ENCODE measurements at regions not wholly inside any gene's neighbourhood (a gene's known extent, or its start where the extent isn't known, plus 50 kb on each side); places are given as distances from the start of the nearest gene placed in this dataset.

DNA sequence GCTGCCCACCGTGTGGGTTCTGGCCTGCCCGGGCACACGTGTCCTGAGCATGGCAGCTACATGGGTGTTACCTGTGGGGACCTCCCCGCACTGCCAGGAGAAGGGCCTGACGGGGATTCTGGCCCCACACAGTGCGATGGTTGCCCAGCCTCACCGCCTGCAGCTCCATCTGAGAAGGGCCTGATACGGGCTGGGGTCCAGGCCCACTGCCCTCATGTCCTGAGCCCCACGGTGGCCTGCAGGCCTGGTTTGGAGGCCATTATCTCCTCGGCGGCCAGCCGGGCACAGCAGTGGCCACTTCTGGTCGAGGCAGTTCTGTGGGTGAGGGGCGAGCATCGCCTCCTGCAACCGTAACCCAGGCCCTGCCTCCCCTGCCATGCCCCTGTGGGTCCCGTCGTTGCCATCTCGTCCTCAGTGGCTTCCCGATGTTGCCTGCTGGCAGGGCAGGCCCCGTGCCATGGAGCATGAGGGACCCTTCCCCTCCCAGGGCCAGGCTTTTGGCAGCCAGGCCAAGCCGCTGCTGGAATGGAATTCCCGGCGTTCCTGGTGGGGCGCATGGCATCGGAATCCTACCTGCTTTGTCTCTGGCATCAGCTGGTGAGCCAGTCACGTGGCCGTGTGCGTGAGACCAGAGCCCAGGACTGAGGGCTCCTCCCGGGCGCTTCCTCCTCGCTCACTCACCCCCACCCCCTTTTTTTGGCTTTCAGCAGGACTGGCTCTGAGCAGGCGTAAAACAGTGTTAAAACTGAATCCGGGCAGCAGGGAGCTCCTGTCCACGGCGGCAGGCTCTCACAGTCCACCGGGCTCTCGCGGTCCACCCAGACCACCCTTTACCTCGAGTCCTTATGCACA lies 71.9 kb upstream of the PPARA start:
- DNase-seq (ENCODE audit: low spot score): no peak

DNA sequence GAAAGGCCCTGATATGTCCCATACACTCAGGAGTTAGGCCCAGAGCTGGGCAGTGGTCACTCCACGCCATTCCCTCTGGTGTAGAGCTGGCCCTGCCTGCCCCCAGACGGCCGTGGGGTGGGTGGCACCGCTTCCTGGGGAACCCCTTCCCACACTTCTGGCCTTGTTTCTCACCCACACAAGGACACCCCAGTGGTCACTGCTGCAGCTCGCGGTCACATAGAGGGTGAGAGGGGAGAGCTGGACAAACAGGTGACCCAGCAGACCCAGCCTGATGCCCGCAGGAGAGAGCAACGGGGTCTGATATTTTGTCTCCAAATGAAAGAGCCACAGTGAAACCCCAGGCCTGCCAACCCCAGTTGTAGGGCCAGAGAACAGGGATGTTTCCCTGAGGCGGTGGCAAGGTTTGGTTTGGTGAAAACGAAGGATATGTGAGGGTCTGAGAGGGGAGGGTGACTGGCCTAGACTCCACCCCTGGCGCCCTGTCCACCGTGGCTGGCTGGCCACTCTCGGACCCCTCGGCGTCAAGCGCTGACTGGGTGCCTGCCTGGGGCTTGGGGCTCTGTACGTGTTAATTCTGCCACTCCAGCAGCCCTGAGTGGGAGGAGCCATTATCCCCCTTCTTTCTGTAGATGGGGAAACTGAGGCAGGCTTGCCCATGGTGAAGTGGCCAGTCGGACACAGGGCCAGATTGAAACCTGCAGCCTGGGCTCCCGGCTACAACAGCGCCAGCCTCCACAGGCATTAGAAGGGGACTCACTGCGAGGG lies 71.0 kb upstream of the PPARA start:
- DNase-seq (ENCODE audit: low spot score): no peak

DNA sequence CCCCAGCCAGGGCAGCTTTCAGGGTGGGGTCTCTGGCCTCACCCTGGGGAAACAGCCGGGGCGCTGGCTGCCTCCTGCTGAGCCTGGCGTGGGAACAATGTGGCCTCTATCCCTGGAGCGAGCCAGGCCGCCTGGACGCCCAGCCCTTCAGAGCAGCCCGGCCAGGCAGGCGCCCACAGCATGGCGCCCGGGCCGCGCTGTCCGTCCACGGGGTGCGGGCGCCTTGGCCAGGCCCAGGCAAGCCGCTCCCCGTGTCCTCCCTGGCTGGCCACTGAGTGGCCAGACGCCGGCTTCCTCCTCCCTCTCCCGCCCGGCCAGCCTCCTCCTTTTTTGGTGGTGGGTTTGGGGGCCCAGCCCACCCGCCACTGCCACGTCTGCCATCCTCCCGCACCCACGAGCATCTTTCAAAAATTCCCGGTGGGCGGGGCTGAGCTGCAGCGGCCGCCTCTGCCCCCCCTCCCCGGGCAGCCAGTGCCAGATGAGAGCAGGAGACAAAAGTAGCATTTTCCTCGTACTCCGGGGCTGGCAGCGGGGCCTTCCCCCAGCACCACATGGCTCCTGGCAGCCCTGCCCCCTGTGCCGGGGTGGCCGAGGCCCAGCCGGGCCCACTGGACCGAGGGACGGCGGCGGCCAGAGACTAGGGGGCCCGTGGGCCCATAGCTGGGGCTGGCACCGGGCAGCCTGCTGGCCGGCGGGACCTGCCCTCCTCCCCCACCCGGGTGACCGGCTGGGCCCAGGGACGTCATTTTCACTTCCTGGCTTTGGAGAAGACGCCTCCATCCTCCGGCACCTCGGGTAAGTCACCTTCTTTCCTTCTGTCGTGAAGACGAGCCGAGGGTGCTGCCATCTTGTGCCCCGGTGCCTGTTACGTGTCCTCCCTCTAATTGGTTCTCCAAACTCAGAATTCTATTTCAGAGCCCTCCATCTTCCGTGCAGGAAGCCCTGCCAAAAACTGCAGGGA lies 70.2 kb upstream of the PPARA start:
- peak; percentile 92 for DNase-seq (ENCODE audit: low spot score)

DNA sequence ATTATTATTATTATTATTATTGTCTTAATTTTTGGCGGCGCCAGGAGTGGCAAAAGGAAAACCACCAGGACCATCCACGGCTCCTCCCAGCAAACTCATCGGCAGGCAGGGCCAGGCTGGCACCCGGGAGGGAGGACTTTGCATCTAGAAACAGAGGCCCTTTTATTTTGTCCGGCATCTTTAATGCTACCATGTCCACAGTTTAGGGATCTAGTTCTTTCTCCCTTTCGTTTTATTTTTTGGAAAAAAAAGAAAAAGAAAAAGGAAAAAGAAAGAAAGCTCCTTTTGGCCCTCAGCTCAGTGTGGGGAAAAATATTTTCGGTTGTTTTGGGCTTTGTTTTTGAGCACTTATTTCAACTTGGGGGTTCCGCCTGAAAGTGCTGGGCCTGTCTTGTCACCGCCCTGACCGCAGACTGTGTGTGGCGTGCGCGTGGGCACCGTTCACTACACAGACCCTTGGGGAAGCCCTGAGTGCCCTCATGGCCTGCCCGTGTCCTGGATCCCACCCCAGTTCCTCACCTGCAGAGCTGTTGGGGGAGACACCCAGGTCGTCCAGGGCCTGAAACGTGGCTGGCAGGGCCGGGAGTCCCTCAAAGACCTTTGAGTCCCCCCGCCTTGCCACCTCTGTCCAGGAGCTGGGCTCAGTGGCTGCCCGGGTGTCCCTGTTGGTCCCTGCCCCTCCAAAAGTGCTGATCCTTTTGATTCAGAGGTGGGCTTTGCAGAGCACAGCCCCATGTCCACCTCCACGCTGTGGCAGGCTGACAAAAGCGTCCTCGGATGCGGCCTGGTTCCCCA lies 69.1 kb upstream of the PPARA start:
- DNase-seq (ENCODE audit: low spot score): peak; percentile 85

DNA sequence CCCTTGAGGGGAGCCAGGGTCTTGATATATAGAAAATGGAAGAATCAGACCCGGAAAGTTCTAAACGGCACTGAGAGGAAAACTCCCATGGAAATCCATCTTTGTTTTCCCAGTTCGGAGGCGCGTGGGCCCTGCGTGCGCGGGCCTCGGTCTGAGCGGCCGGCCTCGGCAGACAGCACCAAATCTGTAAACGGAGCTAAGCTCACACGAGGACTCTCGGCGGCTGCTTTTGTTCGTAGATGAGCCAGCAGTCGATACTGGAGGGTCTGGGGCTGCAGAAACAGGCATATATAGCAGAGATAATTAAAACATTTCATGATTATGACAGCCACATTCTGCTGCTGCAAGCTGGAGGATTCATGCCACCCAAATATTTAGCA lies 68.5 kb upstream of the PPARA start:
- DNase-seq (ENCODE audit: low spot score): no peak

DNA sequence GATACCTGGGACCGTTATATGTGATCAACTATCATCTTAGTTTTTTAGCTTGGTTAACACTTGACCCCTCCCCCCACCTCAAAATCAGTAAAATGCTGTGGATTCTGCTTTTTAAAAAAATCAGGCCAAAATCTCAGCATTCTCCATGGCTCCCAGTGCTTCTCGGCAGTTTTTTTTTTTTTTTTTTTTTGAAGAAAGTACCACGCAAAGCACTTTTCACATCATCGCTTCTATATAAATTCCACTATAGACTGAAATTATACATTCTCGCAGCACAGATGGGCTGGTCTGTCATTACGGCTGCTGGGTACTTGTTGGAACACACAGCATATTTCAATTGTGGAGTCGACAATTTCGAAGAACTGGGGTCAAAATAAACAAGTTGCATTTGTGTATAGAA lies 67.7 kb upstream of the PPARA start:
- no peak for DNase-seq (ENCODE audit: low spot score)

DNA sequence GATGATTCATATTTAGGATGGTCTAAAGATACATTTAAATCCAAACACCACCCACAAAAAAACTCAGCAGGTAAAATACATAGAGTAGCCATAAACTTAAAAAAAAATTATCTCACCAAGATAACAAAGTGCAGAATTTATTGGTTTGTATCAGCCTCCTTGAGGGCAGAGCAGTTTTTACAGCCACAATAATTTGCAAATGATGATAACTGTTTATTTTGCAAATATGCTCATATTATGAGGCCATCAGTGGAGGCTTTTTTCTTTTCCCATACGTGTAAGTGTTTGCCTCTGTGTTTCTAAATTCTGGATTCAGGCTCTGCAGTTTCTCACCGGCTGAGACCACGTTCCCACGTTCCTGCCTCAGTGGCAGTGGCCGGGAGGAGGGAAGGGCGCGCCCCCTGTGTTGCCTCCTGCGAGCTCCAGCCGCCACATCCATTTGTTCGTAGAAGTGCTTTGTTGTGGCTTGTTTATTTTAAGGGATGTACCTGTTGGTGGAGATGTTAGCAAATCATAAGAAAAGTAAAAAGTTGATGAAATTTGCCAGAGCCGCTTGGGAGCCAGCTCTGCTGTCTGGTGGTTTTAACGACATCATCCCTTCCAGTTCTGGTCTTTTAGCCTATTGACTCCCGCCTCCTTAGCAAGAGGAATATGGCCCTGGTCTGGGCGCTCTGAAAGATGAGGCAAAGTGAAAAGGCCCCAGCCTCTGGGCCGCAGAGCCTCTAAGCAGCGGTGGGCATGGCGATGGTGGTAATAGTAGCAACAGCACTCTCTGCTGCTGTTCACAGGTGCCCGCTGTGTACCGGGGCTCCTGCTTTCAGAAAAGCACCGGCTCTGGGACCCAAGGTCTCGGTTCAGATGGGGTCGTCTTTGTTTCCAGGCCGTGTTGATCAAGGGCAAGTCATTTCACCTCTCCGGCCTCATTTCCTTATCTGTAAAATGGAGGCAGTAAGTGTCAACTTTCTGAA lies 66.7 kb upstream of the PPARA start:
- DNase-seq (ENCODE audit: low spot score): no peak

DNA sequence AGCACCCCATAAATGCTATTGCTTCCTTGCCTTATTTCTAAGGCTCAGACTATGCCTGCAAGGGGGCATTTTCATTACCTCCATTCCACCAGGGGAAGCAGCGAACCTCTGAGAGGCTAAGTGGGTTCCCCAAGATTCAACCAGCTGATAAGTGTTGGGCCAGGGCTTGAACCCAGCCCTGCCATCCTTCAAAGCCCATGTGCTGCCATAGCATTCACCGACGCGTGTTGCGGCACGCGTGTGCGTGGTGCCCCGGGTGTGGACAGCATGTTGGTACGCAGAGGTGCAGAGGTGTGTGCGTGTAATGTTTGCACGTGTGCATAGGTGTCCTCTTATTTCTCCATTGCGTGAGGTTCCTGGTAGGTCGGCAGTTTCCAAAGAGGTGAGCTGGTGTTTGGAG lies 66.0 kb upstream of the PPARA start:
- no peak for DNase-seq (ENCODE audit: low spot score)

DNA sequence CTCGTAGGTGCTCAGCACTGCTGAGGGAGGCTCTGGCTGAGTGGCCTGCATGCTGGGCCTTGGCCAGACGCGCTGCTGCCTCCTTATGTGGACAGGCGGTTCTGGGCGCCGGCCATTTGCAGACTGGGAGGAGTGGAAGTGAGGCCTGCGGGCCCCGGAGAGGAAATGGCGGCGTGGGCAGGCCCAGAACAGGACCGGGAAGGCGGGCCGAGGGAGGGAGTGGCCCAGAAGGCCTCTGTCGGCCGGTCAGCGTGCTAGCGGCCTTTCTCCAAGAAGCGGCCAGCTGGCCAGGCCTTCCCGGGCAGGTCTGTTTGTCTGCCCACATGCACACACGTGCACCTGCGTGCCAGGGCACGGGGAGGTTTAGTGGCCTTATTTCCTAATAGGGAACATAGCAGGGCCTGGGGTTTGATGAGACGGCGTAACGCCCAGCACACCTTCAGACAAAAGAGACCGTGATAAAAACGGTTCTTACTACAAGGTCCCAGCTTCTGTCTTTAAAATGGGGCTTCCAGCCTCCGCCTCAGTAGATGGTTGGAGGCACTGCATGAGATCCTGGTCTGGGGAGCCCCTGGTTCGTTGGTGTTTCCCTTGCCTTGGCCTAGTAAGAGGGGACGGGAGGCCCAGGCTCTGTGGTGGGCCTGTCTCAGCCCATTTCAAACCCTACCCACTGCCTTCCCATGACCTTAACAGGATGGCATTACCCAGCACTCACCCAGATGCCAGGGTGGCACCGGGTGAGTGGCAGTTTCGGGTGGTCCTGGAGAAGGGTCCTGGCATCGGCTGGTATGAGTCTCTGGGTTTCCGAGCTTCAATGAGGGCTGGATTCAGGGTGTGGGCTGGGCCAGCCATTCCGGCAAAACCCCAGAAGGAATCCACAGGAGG lies 65.1 kb upstream of the PPARA start:
- no peak for DNase-seq (ENCODE audit: low spot score)

DNA sequence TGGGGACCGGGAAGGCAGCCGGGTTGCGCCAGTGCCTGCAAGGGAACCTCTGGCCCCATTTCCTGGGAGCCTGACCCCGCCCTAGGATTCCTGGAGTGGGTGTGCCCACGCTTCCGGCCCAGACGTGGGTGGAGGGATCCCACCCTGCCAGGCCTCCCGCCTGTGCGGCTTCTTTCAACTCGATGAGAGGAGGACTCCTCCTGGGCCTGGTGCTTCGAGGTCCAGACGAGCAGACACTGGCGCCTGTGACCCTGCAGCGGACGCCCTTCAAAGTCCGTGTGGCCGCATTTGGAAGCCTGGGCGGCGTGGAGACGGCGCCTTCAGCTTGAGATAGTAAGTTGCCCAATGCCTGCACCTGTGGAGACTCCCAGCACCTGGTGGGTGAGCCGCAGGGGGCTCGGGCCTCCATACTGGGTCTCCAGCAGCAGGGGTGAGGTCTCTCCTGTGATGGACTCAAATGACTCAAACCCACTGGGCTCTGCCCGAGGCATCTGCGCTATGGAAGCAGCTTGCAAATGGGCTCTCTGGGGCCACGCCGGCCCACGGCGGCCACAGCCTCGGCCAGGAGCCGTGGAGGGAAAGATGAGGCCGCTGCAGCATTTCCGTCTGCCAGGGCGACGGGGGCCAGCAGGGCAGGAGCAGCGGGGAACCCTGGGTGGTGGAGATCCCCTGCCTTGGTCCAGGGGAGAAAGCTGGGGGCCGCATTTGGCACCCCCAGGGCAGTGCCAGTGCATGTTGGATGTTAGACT lies 64.3 kb upstream of the PPARA start:
- no peak for DNase-seq (ENCODE audit: low spot score)

DNA sequence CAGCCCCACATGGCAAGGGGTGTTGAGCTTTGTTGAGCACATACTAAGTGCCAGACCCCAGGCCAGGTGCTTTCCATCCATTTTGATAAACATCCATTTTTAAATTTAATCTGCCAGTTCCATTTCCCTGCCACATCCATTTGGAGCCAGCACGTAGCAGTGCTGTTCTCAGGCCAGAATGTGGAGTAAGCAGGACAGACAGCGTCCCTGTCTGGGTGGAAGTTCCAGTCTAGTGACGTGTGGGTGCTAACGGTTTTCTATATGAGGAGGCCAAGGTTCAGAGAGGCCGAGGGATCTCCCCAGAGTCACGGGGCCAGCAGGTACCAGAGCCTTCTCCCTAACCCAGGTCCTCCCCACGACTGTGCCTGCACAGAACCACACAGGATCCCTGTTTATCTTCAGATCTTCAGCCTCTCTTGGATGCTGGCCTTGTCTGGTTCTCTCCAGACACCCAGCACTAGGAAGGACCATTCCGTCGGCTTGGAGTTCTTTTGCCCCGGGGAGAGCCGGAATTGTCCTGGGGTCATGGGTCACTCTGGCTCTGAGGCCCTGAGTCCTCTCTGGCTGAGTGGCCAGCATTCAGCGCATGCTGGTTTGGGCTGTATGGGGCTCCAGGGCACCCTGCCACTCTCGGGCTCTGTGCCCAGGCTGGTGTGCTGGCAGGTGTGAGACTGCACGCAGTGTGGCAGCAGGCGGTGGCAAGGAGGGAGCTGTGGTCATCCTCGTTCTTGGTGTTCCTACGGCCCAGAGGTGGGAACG lies 63.6 kb upstream of the PPARA start:
- DNase-seq (ENCODE audit: low spot score): no peak

DNA sequence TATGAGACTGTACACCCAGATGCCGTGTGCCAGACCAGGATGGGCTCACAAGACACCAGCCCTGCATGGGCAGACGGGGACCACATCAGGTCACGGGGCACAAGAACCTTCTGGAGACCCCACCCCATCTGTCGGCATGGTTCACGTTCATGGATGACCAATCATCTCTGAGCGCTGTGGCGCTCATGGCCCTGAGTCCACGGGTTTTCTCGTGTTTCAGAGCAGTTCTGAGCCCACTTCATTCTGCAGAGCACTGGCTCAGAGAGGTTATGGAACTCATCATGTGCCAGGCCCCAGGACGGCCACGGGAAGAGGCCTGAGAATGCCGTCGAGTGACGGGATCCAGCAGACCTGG lies 63.0 kb upstream of the PPARA start:
- no peak for DNase-seq (ENCODE audit: low spot score)

DNA sequence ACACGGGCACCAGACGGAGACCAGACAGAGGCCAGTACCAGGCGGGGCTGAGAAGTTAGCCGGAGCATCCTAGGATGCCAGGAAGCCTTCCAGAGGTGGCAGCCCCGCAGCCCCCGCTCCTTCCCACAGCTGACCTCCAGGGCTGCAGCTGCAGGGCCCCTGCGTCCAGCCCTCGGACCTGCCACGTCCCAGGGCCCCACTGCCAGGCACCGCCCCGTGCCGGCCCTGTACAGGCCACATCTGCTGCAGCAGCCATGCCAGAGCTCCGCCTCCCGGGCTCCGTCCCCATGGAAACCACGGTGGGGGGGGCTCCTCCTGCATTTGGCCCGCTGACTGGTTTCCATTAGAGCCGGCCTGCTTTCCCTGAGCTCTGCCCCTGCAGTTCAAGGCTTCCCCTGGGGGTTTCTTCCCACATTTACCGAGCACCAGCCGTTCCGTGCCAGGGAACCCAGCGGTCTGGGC lies 62.5 kb upstream of the PPARA start:
- DNase-seq (ENCODE audit: low spot score): peak; percentile 94

DNA sequence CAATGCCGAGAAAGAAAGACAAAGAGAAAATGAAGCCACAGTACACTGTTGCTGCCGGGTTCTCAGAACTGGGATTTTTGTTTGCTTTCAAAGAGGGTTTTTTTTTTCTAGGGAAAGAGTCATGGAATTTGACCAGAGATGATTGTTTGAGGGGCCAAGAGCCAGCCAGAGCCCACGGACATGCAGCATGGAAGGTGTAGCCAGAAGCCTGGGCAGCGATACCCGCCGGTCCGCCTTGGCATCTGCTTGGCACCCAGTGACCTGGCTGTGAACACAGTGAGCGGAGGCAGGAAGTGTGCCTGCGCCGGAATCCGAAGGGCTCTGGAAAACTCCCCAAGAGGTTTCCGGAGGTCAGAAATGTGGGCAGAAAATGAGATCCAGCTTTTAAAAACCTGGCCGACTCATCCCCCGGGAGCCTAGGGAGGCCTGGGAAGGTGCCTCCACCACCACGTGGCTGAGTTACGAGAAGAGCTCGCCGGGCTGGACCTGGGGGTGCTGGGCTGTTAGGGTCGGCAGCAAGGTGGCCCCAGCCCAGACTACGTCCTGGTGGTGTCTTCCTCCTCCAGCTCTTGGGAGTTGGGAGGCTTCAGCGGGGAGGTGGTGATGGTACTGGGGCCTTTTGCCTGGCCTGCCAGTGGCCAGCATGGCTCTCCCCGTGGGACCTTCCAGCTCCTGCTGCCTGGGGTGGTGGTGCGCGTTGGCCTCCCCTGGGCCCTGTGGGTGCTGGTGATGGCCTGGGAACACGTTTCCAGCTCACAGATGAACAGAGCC lies 61.6 kb upstream of the PPARA start:
- no peak for DNase-seq (ENCODE audit: low spot score)

DNA sequence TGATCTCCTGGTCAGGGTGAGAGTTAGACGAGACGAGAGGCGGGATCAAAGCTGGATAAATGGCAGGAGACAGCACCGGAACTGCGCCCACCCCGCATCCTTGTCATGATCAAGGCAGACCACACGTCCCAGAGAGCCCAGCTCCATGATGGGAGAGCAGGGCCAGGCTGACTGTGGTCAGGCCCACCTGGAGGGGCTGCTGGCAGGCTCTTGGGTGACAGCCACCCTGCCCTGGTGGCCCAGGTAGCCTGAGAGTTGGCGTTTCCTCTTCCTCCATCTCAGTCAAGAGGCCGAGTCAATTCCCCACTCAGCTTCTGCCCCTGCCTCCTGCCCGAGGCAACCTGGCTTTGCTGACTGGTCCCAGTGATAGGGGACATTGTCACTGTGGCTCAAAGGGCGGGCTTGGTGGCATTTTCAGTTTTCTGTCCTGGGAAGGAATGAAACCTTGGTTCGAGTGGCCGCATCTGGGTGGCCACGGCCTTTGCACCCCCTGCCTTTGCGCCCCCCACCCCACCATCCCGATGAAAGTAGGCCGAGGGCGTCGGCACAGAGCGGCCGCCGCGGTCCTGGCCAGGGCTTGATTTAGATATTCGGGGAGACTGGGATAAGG lies 60.8 kb upstream of the PPARA start:
- DNase-seq (ENCODE audit: low spot score): no peak

DNA sequence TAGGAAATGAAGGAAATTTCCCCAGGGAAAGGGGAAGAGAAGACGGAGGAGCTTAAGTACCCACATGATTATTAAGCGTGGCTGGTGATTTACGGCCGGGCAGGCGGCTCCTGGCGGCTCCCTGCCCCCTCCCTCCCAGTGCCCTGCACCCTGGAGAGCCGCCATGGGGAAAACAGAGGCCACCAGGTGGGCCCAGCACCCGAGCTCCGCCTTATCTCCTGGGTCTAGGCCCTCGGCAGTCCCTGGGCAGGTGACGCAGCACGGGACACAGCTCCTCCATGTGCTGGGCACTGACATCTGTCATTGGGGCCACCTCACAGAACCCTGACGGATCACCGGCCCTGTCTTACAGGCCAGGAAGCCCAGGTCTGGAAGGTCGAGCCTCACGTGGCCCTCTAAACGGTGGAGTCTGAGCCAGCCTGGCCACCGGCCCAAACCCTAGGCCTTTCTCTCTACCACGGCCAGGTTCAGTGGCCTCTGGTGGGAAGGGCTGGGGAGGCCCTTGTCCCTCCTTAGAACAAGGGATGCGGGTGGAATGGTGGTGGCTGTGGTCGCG lies 60.2 kb upstream of the PPARA start:
- DNase-seq (ENCODE audit: low spot score): no peak

All from pons (tissue), 1 donor.